ENCODE measurements at regions not wholly inside any gene's neighbourhood (a gene's known extent, or its start where the extent isn't known, plus 50 kb on each side); places are given as distances from the start of the nearest gene placed in this dataset.

DNA sequence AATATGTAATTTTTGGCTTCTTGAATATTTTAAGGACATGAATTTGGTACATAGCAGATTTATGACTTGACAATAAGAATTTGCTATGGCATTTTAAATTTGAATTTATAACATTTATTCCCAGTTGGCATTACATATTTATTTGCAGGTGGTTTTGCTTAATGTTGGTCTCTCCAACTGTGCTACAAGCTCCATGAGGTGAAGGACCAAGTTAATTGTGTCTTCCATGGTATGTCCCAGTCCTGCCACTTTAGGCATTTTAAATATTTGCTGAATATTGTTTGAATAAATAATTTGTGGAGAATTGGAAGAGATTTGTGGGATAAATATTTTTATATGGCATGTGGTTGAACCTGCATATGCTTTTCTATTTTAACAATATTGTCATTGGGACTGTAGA, 253.4 kb upstream of the RIOK2 start:
- Mint-ChIP-seq H3K9me3 (ENCODE audit: low read depth, unreplicated experiment) (no peaks in the 10 kb centered on the region), H3K4me1 (ENCODE audit: low read depth, unreplicated experiment) (no peaks in the 10 kb centered on the region), H3K27ac (ENCODE audit: unreplicated experiment) (no peak overlapping the region), H3K4me3 (ENCODE audit: low read depth, unreplicated experiment) (no peak overlapping the region), H3K36me3 (ENCODE audit: insufficient read depth, unreplicated experiment) (no peaks in the 10 kb centered on the region), H3K27me3 (ENCODE audit: unreplicated experiment) (no peaks in the 10 kb centered on the region)
- intact Hi-C loops (cut with micrococcal nuclease; ENCODE audit: unreplicated experiment): no loop called here
- CTCF ChIA-PET: no interaction called here
- BruUV-seq (replicated peaks): no TSS peak
- DNase-seq: no peak
- TF ChIP-seq, protein P1, sequence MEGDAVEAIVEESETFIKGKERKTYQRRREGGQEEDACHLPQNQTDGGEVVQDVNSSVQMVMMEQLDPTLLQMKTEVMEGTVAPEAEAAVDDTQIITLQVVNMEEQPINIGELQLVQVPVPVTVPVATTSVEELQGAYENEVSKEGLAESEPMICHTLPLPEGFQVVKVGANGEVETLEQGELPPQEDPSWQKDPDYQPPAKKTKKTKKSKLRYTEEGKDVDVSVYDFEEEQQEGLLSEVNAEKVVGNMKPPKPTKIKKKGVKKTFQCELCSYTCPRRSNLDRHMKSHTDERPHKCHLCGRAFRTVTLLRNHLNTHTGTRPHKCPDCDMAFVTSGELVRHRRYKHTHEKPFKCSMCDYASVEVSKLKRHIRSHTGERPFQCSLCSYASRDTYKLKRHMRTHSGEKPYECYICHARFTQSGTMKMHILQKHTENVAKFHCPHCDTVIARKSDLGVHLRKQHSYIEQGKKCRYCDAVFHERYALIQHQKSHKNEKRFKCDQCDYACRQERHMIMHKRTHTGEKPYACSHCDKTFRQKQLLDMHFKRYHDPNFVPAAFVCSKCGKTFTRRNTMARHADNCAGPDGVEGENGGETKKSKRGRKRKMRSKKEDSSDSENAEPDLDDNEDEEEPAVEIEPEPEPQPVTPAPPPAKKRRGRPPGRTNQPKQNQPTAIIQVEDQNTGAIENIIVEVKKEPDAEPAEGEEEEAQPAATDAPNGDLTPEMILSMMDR (IDR thresholded peaks at IDR 0.05; ENCODE audit: unreplicated experiment): no peak

DNA sequence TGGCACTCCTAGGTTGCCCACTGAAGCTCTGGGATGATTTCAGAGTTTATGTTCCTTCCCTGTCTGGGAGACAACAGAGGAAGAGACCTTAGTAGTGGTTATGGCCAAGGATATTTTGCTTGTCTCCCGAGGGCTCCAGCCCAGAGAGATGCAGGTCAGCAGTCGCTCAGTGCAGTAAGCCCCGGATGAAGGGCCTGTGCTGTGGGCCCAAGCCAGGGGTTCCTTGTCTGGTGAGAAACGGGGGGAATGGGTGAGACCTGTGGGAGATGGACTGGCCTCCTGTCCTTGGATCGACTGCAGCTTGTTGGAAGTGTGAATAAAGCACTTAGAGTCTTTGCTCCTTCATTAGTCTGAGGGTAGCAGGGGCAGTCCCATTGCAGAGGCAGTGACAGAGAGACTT, 260.7 kb upstream of the RIOK2 start:
- Mint-ChIP-seq H3K4me3 (ENCODE audit: low read depth, unreplicated experiment) (no peak overlapping the region), H3K4me1 (ENCODE audit: low read depth, unreplicated experiment) (no peaks in the 10 kb centered on the region), H3K36me3 (ENCODE audit: insufficient read depth, unreplicated experiment) (no peaks in the 10 kb centered on the region), H3K27ac (ENCODE audit: unreplicated experiment) (no peak overlapping the region), H3K27me3 (ENCODE audit: unreplicated experiment) (no peaks in the 10 kb centered on the region), H3K9me3 (ENCODE audit: low read depth, unreplicated experiment) (peaks cover 2% of the 10 kb centered on the region)
- CTCF ChIA-PET: no interaction called here
- TF ChIP-seq, protein P1 (IDR thresholded peaks at IDR 0.05; ENCODE audit: unreplicated experiment): no peak
- intact Hi-C loops (cut with micrococcal nuclease; ENCODE audit: unreplicated experiment): no loop called here
- BruUV-seq (replicated peaks): no TSS peak
- no peak for DNase-seq

DNA sequence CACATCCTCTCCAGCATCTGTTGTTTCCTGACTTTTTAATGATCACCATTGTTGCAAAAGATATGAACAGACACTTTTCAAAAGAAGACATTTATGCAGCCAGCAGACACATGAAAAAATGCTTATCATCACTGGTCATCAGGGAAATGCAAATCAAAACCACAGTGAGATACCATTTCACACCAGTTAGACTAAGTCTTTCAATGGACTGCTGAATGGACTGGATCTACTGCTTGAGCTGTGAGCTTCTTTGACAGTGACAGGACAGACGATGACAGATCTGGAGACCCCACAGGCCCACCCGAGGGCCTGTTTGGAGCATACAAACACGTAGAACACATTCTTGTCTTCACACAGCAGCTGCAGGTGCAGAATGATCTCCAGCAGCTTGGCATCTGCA, 266.1 kb upstream of the RIOK2 start:
- Mint-ChIP-seq H3K4me3 (ENCODE audit: low read depth, unreplicated experiment) (no peak overlapping the region), H3K27ac (ENCODE audit: unreplicated experiment) (no peak overlapping the region), H3K36me3 (ENCODE audit: insufficient read depth, unreplicated experiment) (no peaks in the 10 kb centered on the region), H3K4me1 (ENCODE audit: low read depth, unreplicated experiment) (no peaks in the 10 kb centered on the region), H3K27me3 (ENCODE audit: unreplicated experiment) (no peaks in the 10 kb centered on the region), H3K9me3 (ENCODE audit: low read depth, unreplicated experiment) (peaks cover 2% of the 10 kb centered on the region)
- BruUV-seq (replicated peaks): no TSS peak
- TF ChIP-seq, protein P1 (IDR thresholded peaks at IDR 0.05; ENCODE audit: unreplicated experiment): no peak
- no peak for DNase-seq
- intact Hi-C loops (cut with micrococcal nuclease; ENCODE audit: unreplicated experiment): no loop called here
- CTCF ChIA-PET: interaction anchor here (0.6 kb wide), 1 partner anchor 26 kb away, joined by 3 read pairs; no protein-coding TSS in a partner anchor

DNA sequence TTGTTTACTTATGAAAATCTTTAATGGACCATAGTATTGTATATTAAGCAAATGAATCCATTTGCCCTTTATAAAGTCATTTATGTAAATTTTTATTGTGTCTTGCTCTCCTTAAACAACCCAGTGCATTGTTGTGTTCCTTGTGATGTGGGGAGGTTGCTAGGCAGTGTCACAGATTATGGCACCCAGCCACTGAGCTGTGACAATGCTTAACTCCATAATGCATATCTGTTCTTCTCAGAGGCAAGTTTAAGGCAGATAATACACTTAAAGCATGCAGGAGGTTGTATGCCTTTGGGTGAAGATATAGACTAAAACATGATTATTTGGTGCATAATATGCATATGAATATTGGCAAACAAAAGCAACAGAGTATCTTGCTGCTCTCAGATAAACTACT, 269.6 kb upstream of the RIOK2 start:
- Mint-ChIP-seq H3K27me3 (ENCODE audit: unreplicated experiment) (no peaks in the 10 kb centered on the region), H3K9me3 (ENCODE audit: low read depth, unreplicated experiment) (peaks cover 2% of the 10 kb centered on the region), H3K4me3 (ENCODE audit: low read depth, unreplicated experiment) (no peak overlapping the region), H3K4me1 (ENCODE audit: low read depth, unreplicated experiment) (no peaks in the 10 kb centered on the region), H3K36me3 (ENCODE audit: insufficient read depth, unreplicated experiment) (no peaks in the 10 kb centered on the region), H3K27ac (ENCODE audit: unreplicated experiment) (no peak overlapping the region)
- TF ChIP-seq, protein P1 (IDR thresholded peaks at IDR 0.05; ENCODE audit: unreplicated experiment): no peak
- CTCF ChIA-PET: no interaction called here
- no peak for DNase-seq
- intact Hi-C loops (cut with micrococcal nuclease; ENCODE audit: unreplicated experiment): no loop called here
- BruUV-seq (replicated peaks): no TSS peak

DNA sequence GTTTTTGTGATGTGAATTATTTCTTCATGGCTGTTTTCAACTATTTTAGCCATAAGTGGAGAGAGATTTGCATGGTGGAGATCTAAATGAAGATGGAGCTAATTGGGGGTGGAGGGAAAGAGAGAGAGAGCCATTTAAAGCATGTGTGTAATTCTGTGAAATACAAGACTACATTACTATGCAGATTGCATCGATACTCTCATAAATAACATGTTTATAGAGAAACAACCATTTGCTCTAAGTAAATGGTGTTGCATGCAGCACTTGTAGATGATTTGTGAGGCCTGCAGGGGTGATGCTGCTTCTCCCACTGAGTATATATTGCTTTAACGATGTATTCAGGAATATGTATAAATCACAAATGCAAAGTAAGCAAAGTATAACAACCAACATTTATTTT, 270.2 kb upstream of the RIOK2 start:
- no TSS peak for BruUV-seq (replicated peaks)
- TF ChIP-seq, protein P1 (IDR thresholded peaks at IDR 0.05; ENCODE audit: unreplicated experiment): no peak
- no peak for DNase-seq
- intact Hi-C loops (cut with micrococcal nuclease; ENCODE audit: unreplicated experiment): no loop called here
- Mint-ChIP-seq H3K9me3 (ENCODE audit: low read depth, unreplicated experiment) (peaks cover 2% of the 10 kb centered on the region), H3K4me3 (ENCODE audit: low read depth, unreplicated experiment) (no peak overlapping the region), H3K27ac (ENCODE audit: unreplicated experiment) (no peak overlapping the region), H3K4me1 (ENCODE audit: low read depth, unreplicated experiment) (no peaks in the 10 kb centered on the region), H3K27me3 (ENCODE audit: unreplicated experiment) (no peaks in the 10 kb centered on the region), H3K36me3 (ENCODE audit: insufficient read depth, unreplicated experiment) (no peaks in the 10 kb centered on the region)
- CTCF ChIA-PET: no interaction called here
